ENCODE measurements at regions not wholly inside any gene's neighbourhood (a gene's known extent, or its start where the extent isn't known, plus 50 kb on each side); places are given as distances from the start of the nearest gene placed in this dataset.

DNA sequence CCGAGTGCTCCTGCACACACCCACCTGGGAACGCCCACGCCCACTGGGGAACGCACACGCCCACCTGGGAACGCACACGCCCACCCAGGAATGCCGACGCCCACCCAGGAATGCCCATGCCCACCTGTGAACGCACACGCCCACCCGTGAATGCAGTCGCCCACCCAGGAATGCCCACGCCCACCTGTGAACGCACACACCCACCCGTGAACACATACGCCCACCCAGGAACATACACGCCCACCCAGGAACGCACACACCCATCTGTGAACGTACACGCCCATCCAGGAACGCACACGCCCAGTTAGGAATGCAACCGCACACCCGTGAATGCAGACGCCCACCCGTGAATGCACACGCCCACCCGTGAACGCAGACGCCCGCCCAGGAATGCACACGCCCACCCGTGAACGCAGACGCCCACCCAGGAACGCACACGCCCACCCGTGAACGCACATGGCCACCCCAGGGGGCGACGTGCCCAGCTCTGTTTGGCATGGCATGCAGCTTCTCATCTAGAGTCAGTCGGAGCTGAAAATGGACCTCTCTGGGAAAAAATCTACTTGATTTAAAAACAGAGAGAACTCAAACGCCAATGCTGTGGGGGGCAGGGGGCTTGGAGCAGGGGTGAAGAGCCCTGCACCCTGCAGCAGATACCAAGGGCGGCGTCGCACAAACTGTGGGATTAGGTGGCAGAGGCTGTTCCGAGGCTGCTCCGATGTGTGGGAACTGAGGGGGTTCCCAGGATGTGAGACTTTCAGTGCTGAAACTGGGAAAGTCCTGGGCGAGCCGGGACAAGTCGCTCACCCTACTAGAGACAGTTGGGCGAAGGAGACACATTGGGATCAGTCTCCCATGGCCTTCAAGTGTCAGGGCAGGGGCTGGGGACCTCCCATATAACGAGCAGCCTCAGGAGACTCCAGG is 83.3 kb downstream of the MYEOV start:
- intact Hi-C loops (cut with micrococcal nuclease), result no loop called here
- H3K27me3 ChIP-seq (ENCODE audit: low read length), result no peaks in the 10 kb centered on the region
- no peak overlapping the region for H3K9ac ChIP-seq (ENCODE audit: low read length)
- DNase-seq (no peak), ATAC-seq (peak; percentile 12)
- H3K9me3 ChIP-seq (ENCODE audit: low read length), result no peaks in the 10 kb centered on the region
- no peak overlapping the region for H3K4me3 ChIP-seq (ENCODE audit: low read length)
- H2AFZ ChIP-seq (ENCODE audit: low read length), result peak overlapping the region; percentile 37; the same call in 1 of the 2 replicates
- no peak overlapping the region for H3K4me2 ChIP-seq (ENCODE audit: low read length)
- BruUV-seq (replicated peaks), result TSS peak; percentile 20
- H3K4me1 ChIP-seq (ENCODE audit: insufficient read depth, low read length), result 0 out of 2 replicates have a peak, but pooled peaks cover 5% of the 10 kb centered on the region
- TF ChIP-seq EZH2 (IDR thresholded peaks at IDR 0.05; ENCODE audit: low read length, unreplicated experiment) (no peak), EZH2phosphoT487 (IDR thresholded peaks at IDR 0.05; ENCODE audit: borderline replicate concordance, low read length) (no peak)
- TF ChIP-seq, protein P1, sequence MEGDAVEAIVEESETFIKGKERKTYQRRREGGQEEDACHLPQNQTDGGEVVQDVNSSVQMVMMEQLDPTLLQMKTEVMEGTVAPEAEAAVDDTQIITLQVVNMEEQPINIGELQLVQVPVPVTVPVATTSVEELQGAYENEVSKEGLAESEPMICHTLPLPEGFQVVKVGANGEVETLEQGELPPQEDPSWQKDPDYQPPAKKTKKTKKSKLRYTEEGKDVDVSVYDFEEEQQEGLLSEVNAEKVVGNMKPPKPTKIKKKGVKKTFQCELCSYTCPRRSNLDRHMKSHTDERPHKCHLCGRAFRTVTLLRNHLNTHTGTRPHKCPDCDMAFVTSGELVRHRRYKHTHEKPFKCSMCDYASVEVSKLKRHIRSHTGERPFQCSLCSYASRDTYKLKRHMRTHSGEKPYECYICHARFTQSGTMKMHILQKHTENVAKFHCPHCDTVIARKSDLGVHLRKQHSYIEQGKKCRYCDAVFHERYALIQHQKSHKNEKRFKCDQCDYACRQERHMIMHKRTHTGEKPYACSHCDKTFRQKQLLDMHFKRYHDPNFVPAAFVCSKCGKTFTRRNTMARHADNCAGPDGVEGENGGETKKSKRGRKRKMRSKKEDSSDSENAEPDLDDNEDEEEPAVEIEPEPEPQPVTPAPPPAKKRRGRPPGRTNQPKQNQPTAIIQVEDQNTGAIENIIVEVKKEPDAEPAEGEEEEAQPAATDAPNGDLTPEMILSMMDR (conservative IDR thresholded peaks at IDR 0.05; ENCODE audit: low read depth, low read length), result no peak
- POLR2A ChIA-PET (ENCODE audit: unreplicated experiment), result no interaction called here
- H3K36me3 ChIP-seq (ENCODE audit: low read depth, low read length), result no peaks in the 10 kb centered on the region
- CTCF ChIA-PET, result interaction anchor here (0.6 to 0.7 kb wide), 2 partner anchors 12 to 80 kb away, joined by 3 to 4 read pairs; no protein-coding TSS in a partner anchor
- no peaks in the 10 kb centered on the region for H3K79me2 ChIP-seq (ENCODE audit: low read length)
- H3K27ac ChIP-seq (ENCODE audit: low read length), result no peak overlapping the region
- no peaks in the 10 kb centered on the region for H4K20me1 ChIP-seq (ENCODE audit: low read length)
- H3K9me2 ChIP-seq (replicated peaks; ENCODE audit: low read length), result no peaks in the 10 kb centered on the region
- H3F3A ChIP-seq (ENCODE audit: low read length, unreplicated experiment), result no peaks in the 10 kb centered on the region

DNA sequence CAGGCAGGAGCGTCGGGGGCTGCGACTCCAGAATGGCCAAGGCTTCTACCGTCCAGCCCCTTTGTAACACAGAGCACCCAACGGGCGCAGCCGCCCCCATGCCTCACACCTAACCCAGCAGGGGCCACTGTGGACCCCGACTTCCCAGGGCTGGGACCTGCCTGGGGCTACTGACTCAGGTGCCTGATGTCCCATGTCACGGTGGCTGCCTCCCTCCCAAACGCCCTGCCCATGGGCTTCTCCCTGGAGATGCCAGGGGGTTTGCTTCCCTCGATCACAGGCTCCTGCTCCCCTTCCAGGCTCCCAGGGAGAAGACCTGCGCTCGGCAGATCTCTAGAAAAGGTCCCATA is 84.0 kb downstream of the MYEOV start:
- H3K27ac ChIP-seq (ENCODE audit: low read length), result no peak overlapping the region
- no peak overlapping the region for H3K4me2 ChIP-seq (ENCODE audit: low read length)
- H3K27me3 ChIP-seq (ENCODE audit: low read length), result no peaks in the 10 kb centered on the region
- no peak overlapping the region for H3K9ac ChIP-seq (ENCODE audit: low read length)
- BruUV-seq (replicated peaks), result no TSS peak
- intact Hi-C loops (cut with micrococcal nuclease), result no loop called here
- H4K20me1 ChIP-seq (ENCODE audit: low read length), result no peaks in the 10 kb centered on the region
- H3K36me3 ChIP-seq (ENCODE audit: low read depth, low read length), result no peaks in the 10 kb centered on the region
- no peaks in the 10 kb centered on the region for H3K9me2 ChIP-seq (replicated peaks; ENCODE audit: low read length)
- TF ChIP-seq, protein P1 (conservative IDR thresholded peaks at IDR 0.05; ENCODE audit: low read depth, low read length), result no peak
- TF ChIP-seq EZH2phosphoT487 (IDR thresholded peaks at IDR 0.05; ENCODE audit: borderline replicate concordance, low read length) (no peak), EZH2 (IDR thresholded peaks at IDR 0.05; ENCODE audit: low read length, unreplicated experiment) (no peak)
- 0 out of 2 replicates have a peak, but pooled peaks cover 5% of the 10 kb centered on the region for H3K4me1 ChIP-seq (ENCODE audit: insufficient read depth, low read length)
- DNase-seq, result no peak
- no peak overlapping the region for H2AFZ ChIP-seq (ENCODE audit: low read length)
- H3K4me3 ChIP-seq (ENCODE audit: low read length), result no peak overlapping the region
- no peaks in the 10 kb centered on the region for H3F3A ChIP-seq (ENCODE audit: low read length, unreplicated experiment)
- ChIA-PET CTCF (interaction anchor here (0.6 to 0.7 kb wide), 2 partner anchors 13 to 81 kb away, joined by 3 to 4 read pairs; no protein-coding TSS in a partner anchor), POLR2A (ENCODE audit: unreplicated experiment) (no interaction called here)
- H3K79me2 ChIP-seq (ENCODE audit: low read length), result no peaks in the 10 kb centered on the region
- no peaks in the 10 kb centered on the region for H3K9me3 ChIP-seq (ENCODE audit: low read length)
- ATAC-seq, result peak; percentile 3
